SK-N-MC (cell line): ENCODE measurements at regions not wholly inside any gene's neighbourhood (a gene's known extent, or its start where the extent isn't known, plus 50 kb on each side); places are given as distances from the start of the nearest gene placed in this dataset.

Experiments
- DNase-seq: peaks from one replicate; pipeline ENCODE4 v3.0.0-alpha.2; 2011; ENCODE audit warnings: low read depth, low spot score
- H3K27ac ChIP-seq: fragments of 200-600 bp; sonication (generic); 2 replicates; pipeline ENCODE4 v1.5.1; 2016; ENCODE audit warnings: mixed run types
- H3K36me3 ChIP-seq: fragments of 200-600 bp; sonication (generic); 2 replicates; pipeline ENCODE4 v1.6.1; 2017; ENCODE audit warnings: antibody characterized with exemption, low read length, mixed read lengths; ENCODE audit not compliant: insufficient read depth
- H3K4me3 ChIP-seq: fragments of 200-600 bp; sonication (generic); 2 replicates; pipeline ENCODE4 v1.5.1; 2016
- H3K9ac ChIP-seq: fragments of 200-600 bp; sonication (generic); 2 replicates; pipeline ENCODE4 v1.8.0; 2017; ENCODE audit warnings: mixed run types, mixed read lengths; ENCODE audit not compliant: insufficient read length
- H3K9me3 ChIP-seq: fragments of 200-600 bp; sonication (generic); 2 replicates; pipeline ENCODE4 v1.6.1; 2017; ENCODE audit warnings: low read depth, mild to moderate bottlenecking, antibody characterized with exemption, low read length, moderate library complexity, mixed read lengths
- EZH2 ChIP-seq: fragments of 200-600 bp; sonication (generic); IDR thresholded peaks from one replicate; pipeline ENCODE4 v1.6.1; 2017; ENCODE audit warnings: antibody characterized with exemption
- FOXP2 ChIP-seq: optimal IDR thresholded peaks from 2 replicates; pipeline ENCODE3; 2011; ENCODE audit warnings: mild to moderate bottlenecking, moderate library complexity; ENCODE audit not compliant: insufficient read depth; ENCODE audit errors: extremely low read length, control extremely low read depth
- POLR2AphosphoS5 ChIP-seq: IDR thresholded peaks from 2 replicates; pipeline ENCODE4 v1.6.1; 2012; ENCODE audit warnings: mild to moderate bottlenecking, low read depth, low read length, borderline replicate concordance

GRCh38 chr4:24117975-24118374, 228.1 kb upstream of the PPARGC1A start:
- H3K4me3 ChIP-seq = no peak overlapping the region
- H3K9ac ChIP-seq = no peak overlapping the region
- no peak overlapping the region for H3K27ac ChIP-seq
- no peak for DNase-seq
- TF ChIP-seq POLR2AphosphoS5 (no peak), FOXP2 (no peak), EZH2 (no peak)
- H3K9me3 ChIP-seq = no peaks in the 10 kb centered on the region
- no peaks in the 10 kb centered on the region for H3K36me3 ChIP-seq

- DNase-seq = no peak
- TF ChIP-seq EZH2 (no peak), POLR2AphosphoS5 (no peak), FOXP2 (no peak)
- H3K4me3 ChIP-seq = no peak overlapping the region
- no peak overlapping the region for H3K27ac ChIP-seq
- H3K36me3 ChIP-seq = no peaks in the 10 kb centered on the region
- H3K9me3 ChIP-seq = no peaks in the 10 kb centered on the region
- H3K9ac ChIP-seq = no peak overlapping the region
These were observed 226.3 kb upstream of the PPARGC1A start for GRCh38 chr4:24116107-24116506.

- Histone ChIP-seq H3K36me3 (no peaks in the 10 kb centered on the region), H3K4me3 (no peak overlapping the region), H3K9ac (no peak overlapping the region), H3K27ac (no peak overlapping the region), H3K9me3 (no peaks in the 10 kb centered on the region)
- DNase-seq = no peak
- TF ChIP-seq POLR2AphosphoS5 (no peak), FOXP2 (no peak), EZH2 (no peak)
These were observed 225.2 kb upstream of the PPARGC1A start for GRCh38 chr4:24114919-24115500.

- Histone ChIP-seq H3K36me3 (no peaks in the 10 kb centered on the region), H3K9ac (no peak overlapping the region), H3K4me3 (no peak overlapping the region), H3K27ac (no peak overlapping the region), H3K9me3 (no peaks in the 10 kb centered on the region)
- TF ChIP-seq POLR2AphosphoS5 (no peak), FOXP2 (no peak), EZH2 (no peak)
- no peak for DNase-seq
These were observed 224.6 kb upstream of the PPARGC1A start for GRCh38 chr4:24114444-24114843.

- Histone ChIP-seq H3K27ac (no peak overlapping the region), H3K9me3 (no peaks in the 10 kb centered on the region), H3K4me3 (no peak overlapping the region), H3K36me3 (no peaks in the 10 kb centered on the region), H3K9ac (no peak overlapping the region)
- no peak for TF ChIP-seq POLR2AphosphoS5
- TF ChIP-seq FOXP2 = no peak
- no peak for TF ChIP-seq EZH2
- DNase-seq = no peak
These were observed 222.6 kb upstream of the PPARGC1A start for GRCh38 chr4:24112466-24112865.

- H3K4me3 ChIP-seq = no peak overlapping the region
- TF ChIP-seq POLR2AphosphoS5 (no peak), FOXP2 (no peak), EZH2 (no peak)
- no peaks in the 10 kb centered on the region for H3K9me3 ChIP-seq
- no peak overlapping the region for H3K9ac ChIP-seq
- no peak overlapping the region for H3K27ac ChIP-seq
- DNase-seq = no peak
- H3K36me3 ChIP-seq = no peaks in the 10 kb centered on the region
These were observed 218.7 kb upstream of the PPARGC1A start for GRCh38 chr4:24108567-24108966.

- TF ChIP-seq POLR2AphosphoS5 = no peak
- no peak overlapping the region for H3K27ac ChIP-seq
- H3K9me3 ChIP-seq = no peaks in the 10 kb centered on the region
- no peaks in the 10 kb centered on the region for H3K36me3 ChIP-seq
- DNase-seq = no peak
- no peak overlapping the region for H3K4me3 ChIP-seq
- H3K9ac ChIP-seq = no peak overlapping the region
These were observed 215.6 kb upstream of the PPARGC1A start for GRCh38 chr4:24105327-24106038.

GRCh38 chr4:24104158-24104565, 214.3 kb upstream of the PPARGC1A start:
- DNase-seq = no peak

GRCh38 chr4:24103434-24104157, 213.7 kb upstream of the PPARGC1A start:
- no peaks in the 10 kb centered on the region for H3K9me3 ChIP-seq
- TF ChIP-seq EZH2 = no peak
- H3K36me3 ChIP-seq = no peaks in the 10 kb centered on the region
- no peak overlapping the region for H3K9ac ChIP-seq
- H3K4me3 ChIP-seq = no peak overlapping the region
- no peak overlapping the region for H3K27ac ChIP-seq
- DNase-seq = no peak

More at GRCh38 chr4:24104158-24104565, 214.3 kb upstream of the PPARGC1A start:
- H3K9ac ChIP-seq = no peak overlapping the region
- no peak for TF ChIP-seq EZH2
- no peak for TF ChIP-seq POLR2AphosphoS5
- no peak for TF ChIP-seq FOXP2
- no peaks in the 10 kb centered on the region for H3K9me3 ChIP-seq
- H3K36me3 ChIP-seq = no peaks in the 10 kb centered on the region
- H3K27ac ChIP-seq = no peak overlapping the region
- H3K4me3 ChIP-seq = no peak overlapping the region
